SK-N-SH treated with all-trans-retinoic acid at 6 μM for 48 hours (cell line): ENCODE measurements at regions not wholly inside any gene's neighbourhood (a gene's known extent, or its start where the extent isn't known, plus 50 kb on each side); places are given as distances from the start of the nearest gene placed in this dataset.

Experiments used
- ATAC-seq: fragments of 200-7000 bp; cut with Tn5 transposase; 3 replicates; pipeline ENCODE4 v1.9.1; 2020; ENCODE audit warnings: mild to moderate bottlenecking, moderate library complexity
- ARNTL ChIP-seq: fragments of 450-650 bp; formaldehyde crosslinking; IDR thresholded peaks from 2 replicates; pipeline ENCODE4 v1.5.0; 2020; ENCODE audit warnings: low read depth, mild to moderate bottlenecking, moderate library complexity, borderline replicate concordance
- BACH2 ChIP-seq: fragments of 250-450 bp; sonication (Bioruptor Pico); IDR thresholded peaks from 2 replicates; pipeline ENCODE4 v1.9.0; 2021; ENCODE audit warnings: mild to moderate bottlenecking, borderline replicate concordance
- CSDC2 ChIP-seq: fragments of 250-450 bp; sonication (Bioruptor Pico); IDR thresholded peaks from 2 replicates; pipeline ENCODE4 v1.5.0; 2020; ENCODE audit warnings: mild to moderate bottlenecking, moderate library complexity
- GLIS3 ChIP-seq: fragments of 250-450 bp; sonication (Bioruptor Pico); IDR thresholded peaks from 2 replicates; pipeline ENCODE4 v1.5.0; 2020; ENCODE audit warnings: mild to moderate bottlenecking, moderate library complexity
- ISL1 ChIP-seq: fragments of 250-450 bp; sonication (Bioruptor Pico); IDR thresholded peaks from 2 replicates; pipeline ENCODE4 v2.1.2; 2022; ENCODE audit warnings: mild to moderate bottlenecking, moderate library complexity
- PPARA ChIP-seq: fragments of 250-450 bp; sonication (Bioruptor Pico); IDR thresholded peaks from 2 replicates; pipeline ENCODE4 v1.5.0; 2020; ENCODE audit warnings: mild to moderate bottlenecking, borderline replicate concordance
- RARB ChIP-seq: fragments of 250-450 bp; sonication (Bioruptor Pico); IDR thresholded peaks from 2 replicates; pipeline ENCODE4 v1.8.0; 2021; ENCODE audit warnings: mild to moderate bottlenecking, moderate library complexity
- SNAI2 ChIP-seq: fragments of 250-450 bp; sonication (Bioruptor Pico); IDR thresholded peaks from 2 replicates; pipeline ENCODE4 v1.5.0; 2020; ENCODE audit warnings: mild to moderate bottlenecking, moderate library complexity
- TCF4 ChIP-seq: fragments of 250-450 bp; sonication (Bioruptor Pico); IDR thresholded peaks from 2 replicates; pipeline ENCODE4 v1.8.0; 2021; ENCODE audit warnings: mild to moderate bottlenecking, moderate library complexity, borderline replicate concordance
- TOX ChIP-seq: fragments of 250-450 bp; sonication (Bioruptor Pico); IDR thresholded peaks from 2 replicates; pipeline ENCODE4 v1.8.0; 2021; ENCODE audit warnings: mild to moderate bottlenecking, moderate library complexity, borderline replicate concordance
- ZC3H10 ChIP-seq: fragments of 250-450 bp; sonication (Bioruptor Pico); IDR thresholded peaks from 2 replicates; pipeline ENCODE4 v1.5.1; 2021; ENCODE audit warnings: mild to moderate bottlenecking, moderate library complexity
- ZFP3 ChIP-seq: fragments of 250-450 bp; sonication (Bioruptor Pico); IDR thresholded peaks from 2 replicates; pipeline ENCODE4 v1.5.0; 2020; ENCODE audit warnings: mild to moderate bottlenecking, moderate library complexity
- ZFP30 ChIP-seq: fragments of 450-650 bp; formaldehyde crosslinking; IDR thresholded peaks from 2 replicates; pipeline ENCODE4 v1.5.0; 2022; ENCODE audit warnings: mild to moderate bottlenecking, moderate library complexity
- ZNF565 ChIP-seq: fragments of 450-650 bp; formaldehyde crosslinking; conservative IDR thresholded peaks from 2 replicates; pipeline ENCODE4 v1.5.0; 2020; ENCODE audit warnings: low read depth, mild to moderate bottlenecking, moderate library complexity
- ZNF70 ChIP-seq: fragments of 450-650 bp; formaldehyde crosslinking; IDR thresholded peaks from 2 replicates; pipeline ENCODE4 v1.5.0; 2020; ENCODE audit warnings: mild to moderate bottlenecking, moderate library complexity
- TF ChIP-seq, protein P1 (sequence below): fragments of 250-450 bp; sonication (Bioruptor Pico); IDR thresholded peaks from 2 replicates; pipeline ENCODE4 v1.8.0; 2020; ENCODE audit warnings: mild to moderate bottlenecking, moderate library complexity, borderline replicate concordance
- TF ChIP-seq, protein P2 (sequence below): fragments of 250-450 bp; sonication (Bioruptor Pico); IDR thresholded peaks from 2 replicates; pipeline ENCODE4 v1.5.1; 2020; ENCODE audit warnings: low read depth, mild to moderate bottlenecking, moderate library complexity
- TF ChIP-seq, protein P3 (sequence below): fragments of 250-450 bp; sonication (Bioruptor Pico); IDR thresholded peaks from 2 replicates; pipeline ENCODE4 v1.5.0; 2020; ENCODE audit warnings: mild to moderate bottlenecking, moderate library complexity
- TF ChIP-seq, protein P4 (sequence below): fragments of 250-450 bp; sonication (Bioruptor Pico); IDR thresholded peaks from 2 replicates; pipeline ENCODE4 v1.8.0; 2021; ENCODE audit warnings: low read depth, mild to moderate bottlenecking, moderate library complexity, borderline replicate concordance

DNA sequence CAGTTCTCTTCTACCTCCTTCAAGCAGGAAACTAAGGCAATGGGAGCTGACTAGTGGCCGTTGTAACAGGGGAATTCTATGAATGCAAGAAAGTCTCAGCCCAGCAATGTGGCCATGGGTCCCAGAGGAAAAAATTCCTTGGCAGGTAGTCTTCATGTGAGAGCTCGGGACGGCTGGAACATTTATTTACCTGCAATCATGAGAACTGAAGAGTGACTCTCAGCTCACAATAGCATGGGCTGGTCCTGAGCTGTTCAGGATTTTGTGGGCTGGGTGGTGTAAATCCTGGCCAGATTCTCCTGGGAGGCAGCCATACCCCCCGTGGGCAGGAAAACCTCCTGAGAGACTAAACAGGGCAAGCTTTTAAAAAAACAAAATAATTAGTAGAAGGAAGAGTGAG lies 330.3 kb upstream of the CTNNB1 start:
- ATAC-seq = no peak
- TF ChIP-seq TOX (no peak), PPARA (CRISPR knock-in tag) (no peak), BACH2 (no peak), ISL1 (CRISPR knock-in tag) (no peak), GLIS3 (CRISPR knock-in tag) (no peak)
- TF ChIP-seq, protein P1, sequence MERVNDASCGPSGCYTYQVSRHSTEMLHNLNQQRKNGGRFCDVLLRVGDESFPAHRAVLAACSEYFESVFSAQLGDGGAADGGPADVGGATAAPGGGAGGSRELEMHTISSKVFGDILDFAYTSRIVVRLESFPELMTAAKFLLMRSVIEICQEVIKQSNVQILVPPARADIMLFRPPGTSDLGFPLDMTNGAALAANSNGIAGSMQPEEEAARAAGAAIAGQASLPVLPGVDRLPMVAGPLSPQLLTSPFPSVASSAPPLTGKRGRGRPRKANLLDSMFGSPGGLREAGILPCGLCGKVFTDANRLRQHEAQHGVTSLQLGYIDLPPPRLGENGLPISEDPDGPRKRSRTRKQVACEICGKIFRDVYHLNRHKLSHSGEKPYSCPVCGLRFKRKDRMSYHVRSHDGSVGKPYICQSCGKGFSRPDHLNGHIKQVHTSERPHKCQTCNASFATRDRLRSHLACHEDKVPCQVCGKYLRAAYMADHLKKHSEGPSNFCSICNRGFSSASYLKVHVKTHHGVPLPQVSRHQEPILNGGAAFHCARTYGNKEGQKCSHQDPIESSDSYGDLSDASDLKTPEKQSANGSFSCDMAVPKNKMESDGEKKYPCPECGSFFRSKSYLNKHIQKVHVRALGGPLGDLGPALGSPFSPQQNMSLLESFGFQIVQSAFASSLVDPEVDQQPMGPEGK = no peak
- TF ChIP-seq, protein P2, sequence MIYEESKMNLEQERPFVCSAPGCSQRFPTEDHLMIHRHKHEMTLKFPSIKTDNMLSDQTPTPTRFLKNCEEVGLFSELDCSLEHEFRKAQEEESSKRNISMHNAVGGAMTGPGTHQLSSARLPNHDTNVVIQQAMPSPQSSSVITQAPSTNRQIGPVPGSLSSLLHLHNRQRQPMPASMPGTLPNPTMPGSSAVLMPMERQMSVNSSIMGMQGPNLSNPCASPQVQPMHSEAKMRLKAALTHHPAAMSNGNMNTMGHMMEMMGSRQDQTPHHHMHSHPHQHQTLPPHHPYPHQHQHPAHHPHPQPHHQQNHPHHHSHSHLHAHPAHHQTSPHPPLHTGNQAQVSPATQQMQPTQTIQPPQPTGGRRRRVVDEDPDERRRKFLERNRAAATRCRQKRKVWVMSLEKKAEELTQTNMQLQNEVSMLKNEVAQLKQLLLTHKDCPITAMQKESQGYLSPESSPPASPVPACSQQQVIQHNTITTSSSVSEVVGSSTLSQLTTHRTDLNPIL (CRISPR knock-in tag) = no peak
- TF ChIP-seq, protein P3, sequence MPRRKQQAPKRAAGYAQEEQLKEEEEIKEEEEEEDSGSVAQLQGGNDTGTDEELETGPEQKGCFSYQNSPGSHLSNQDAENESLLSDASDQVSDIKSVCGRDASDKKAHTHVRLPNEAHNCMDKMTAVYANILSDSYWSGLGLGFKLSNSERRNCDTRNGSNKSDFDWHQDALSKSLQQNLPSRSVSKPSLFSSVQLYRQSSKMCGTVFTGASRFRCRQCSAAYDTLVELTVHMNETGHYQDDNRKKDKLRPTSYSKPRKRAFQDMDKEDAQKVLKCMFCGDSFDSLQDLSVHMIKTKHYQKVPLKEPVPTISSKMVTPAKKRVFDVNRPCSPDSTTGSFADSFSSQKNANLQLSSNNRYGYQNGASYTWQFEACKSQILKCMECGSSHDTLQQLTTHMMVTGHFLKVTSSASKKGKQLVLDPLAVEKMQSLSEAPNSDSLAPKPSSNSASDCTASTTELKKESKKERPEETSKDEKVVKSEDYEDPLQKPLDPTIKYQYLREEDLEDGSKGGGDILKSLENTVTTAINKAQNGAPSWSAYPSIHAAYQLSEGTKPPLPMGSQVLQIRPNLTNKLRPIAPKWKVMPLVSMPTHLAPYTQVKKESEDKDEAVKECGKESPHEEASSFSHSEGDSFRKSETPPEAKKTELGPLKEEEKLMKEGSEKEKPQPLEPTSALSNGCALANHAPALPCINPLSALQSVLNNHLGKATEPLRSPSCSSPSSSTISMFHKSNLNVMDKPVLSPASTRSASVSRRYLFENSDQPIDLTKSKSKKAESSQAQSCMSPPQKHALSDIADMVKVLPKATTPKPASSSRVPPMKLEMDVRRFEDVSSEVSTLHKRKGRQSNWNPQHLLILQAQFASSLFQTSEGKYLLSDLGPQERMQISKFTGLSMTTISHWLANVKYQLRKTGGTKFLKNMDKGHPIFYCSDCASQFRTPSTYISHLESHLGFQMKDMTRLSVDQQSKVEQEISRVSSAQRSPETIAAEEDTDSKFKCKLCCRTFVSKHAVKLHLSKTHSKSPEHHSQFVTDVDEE (CRISPR knock-in tag) = no peak
- TF ChIP-seq, all 23 proteins: peak for 0

DNA sequence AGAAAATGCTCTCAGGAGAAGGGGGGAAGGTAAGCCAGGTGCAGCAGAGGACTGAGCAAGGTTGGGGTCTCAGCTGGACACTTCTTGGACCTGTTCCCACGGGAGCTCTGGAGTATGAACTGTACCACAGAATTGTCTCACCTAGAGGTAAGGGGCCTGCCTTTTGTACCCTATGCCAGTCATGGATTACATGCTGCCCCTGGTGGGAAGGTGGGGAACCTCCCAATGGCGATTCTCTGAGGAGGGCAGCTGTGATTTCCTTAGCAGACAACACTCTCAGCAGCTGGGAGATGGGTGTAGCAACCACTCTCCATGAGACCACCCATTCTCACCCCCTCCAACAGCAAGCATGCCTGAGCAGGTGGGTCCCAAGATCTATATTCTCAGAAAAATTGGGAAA lies 329.4 kb upstream of the CTNNB1 start:
- no peak for ATAC-seq

DNA sequence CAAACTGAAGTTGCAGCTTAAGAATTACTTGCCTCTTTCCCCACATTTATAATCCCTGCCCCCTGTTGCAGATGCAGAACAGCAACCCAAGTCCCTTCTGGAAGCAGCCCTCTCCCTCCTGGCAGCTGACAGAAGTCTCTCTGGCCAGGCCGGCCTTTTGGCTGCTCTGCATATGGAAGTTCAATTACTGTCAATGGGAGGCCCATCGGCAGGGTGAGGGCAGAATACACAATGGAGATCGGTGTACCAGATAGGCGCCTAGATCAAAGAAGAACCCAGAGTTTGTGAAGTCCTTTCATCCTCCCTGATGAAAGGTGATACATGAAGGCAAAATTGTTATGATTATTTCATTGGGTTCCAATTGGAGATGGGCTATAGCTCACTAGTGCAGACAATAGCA lies 327.9 kb upstream of the CTNNB1 start:
- TF ChIP-seq ARNTL (CRISPR knock-in tag) (no peak), TCF4 (CRISPR knock-in tag) (no peak), CSDC2 (no peak), RARB (CRISPR knock-in tag) (no peak), ZNF70 (no peak), ZNF565 (no peak), BACH2 (no peak), ZFP30 (CRISPR knock-in tag) (no peak), ZC3H10 (CRISPR knock-in tag) (no peak), SNAI2 (CRISPR knock-in tag) (no peak), ZFP3 (no peak)
- TF ChIP-seq, protein P2 (CRISPR knock-in tag) = no peak
- TF ChIP-seq, protein P1 = no peak
- TF ChIP-seq, protein P4, sequence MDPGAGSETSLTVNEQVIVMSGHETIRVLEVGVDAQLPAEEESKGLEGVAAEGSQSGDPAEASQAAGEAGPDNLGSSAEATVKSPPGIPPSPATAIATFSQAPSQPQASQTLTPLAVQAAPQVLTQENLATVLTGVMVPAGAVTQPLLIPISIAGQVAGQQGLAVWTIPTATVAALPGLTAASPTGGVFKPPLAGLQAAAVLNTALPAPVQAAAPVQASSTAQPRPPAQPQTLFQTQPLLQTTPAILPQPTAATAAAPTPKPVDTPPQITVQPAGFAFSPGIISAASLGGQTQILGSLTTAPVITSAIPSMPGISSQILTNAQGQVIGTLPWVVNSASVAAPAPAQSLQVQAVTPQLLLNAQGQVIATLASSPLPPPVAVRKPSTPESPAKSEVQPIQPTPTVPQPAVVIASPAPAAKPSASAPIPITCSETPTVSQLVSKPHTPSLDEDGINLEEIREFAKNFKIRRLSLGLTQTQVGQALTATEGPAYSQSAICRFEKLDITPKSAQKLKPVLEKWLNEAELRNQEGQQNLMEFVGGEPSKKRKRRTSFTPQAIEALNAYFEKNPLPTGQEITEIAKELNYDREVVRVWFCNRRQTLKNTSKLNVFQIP = no peak
- TF ChIP-seq, protein P3 (CRISPR knock-in tag) = no peak
- no peak for ATAC-seq

More for the DNA sequence above, 329.4 kb upstream of the CTNNB1 start:
- TF ChIP-seq RARB (CRISPR knock-in tag) = no peak
- TF ChIP-seq TOX = no peak
- no peak for TF ChIP-seq TCF4 (CRISPR knock-in tag)
- TF ChIP-seq, protein P2 (CRISPR knock-in tag) = no peak
- no peak for TF ChIP-seq BACH2
- TF ChIP-seq, all 23 proteins: peak for 0
